SK-N-SH (cell line): ENCODE measurements at regions not wholly inside any gene's neighbourhood (a gene's known extent, or its start where the extent isn't known, plus 50 kb on each side); places are given as distances from the start of the nearest gene placed in this dataset.

Source experiments
- CTCF ChIA-PET: fragments of 300-600, 350-600 bp; formaldehyde crosslinking; extraction: SDS; loops from one replicate; lab custom pipeline; 2021; lab: Yijun Ruan, JAX
- POLR2A ChIA-PET: fragments of 350-600 bp; sonication (Branson Sonifier 250); formaldehyde crosslinking; extraction: SDS; loops from one replicate; lab custom pipeline; 2020; ENCODE audit warnings: antibody characterized with exemption, inconsistent platforms; lab: Yijun Ruan, JAX
- DNase-seq: peaks from one replicate; pipeline ENCODE4 v3.0.0; 2012
- H2AFZ ChIP-seq: fragments of 200-600 bp; sonication (generic); 2 replicates; pipeline ENCODE4 v1.8.1; 2016; ENCODE audit warnings: antibody characterized with exemption, mild to moderate bottlenecking, low read depth
- H3F3A ChIP-seq: fragments of 200-600 bp; sonication (generic); replicated peaks from 2 replicates; pipeline ENCODE3; 2016; ENCODE audit warnings: antibody characterized with exemption, mild to moderate bottlenecking; ENCODE audit not compliant: insufficient read depth
- H3K27ac ChIP-seq, 2 experiments: fragments of 200-500 bp in 1 of 2; fragments of 200-600 bp in 1 of 2; sonication (Bioruptor generic) in 1 of 2; sonication (generic), shearing (Covaris generic) in 1 of 2; 2 replicates each; pipeline versions ENCODE4 v1.5.1 to v1.6.1; 2014 to 2016; ENCODE audit warnings: low read depth in 2 of 2, inconsistent platforms in 1 of 2, low read length in 1 of 2, mild to moderate bottlenecking in 1 of 2, mixed read lengths in 1 of 2
- H3K27me3 ChIP-seq: fragments of 200-600 bp; sonication (generic), shearing (Covaris generic); 2 replicates; pipeline ENCODE4 v1.6.1; 2016; ENCODE audit warnings: mixed run types; ENCODE audit not compliant: insufficient read depth
- H3K36me3 ChIP-seq, 2 experiments: fragments of 200-500 bp in 1 of 2; fragments of 200-600 bp in 1 of 2; sonication (Bioruptor generic) in 1 of 2; sonication (generic) in 1 of 2; replicated peaks in 1 of 2; 2 replicates each; pipeline versions ENCODE3 to v1.5.1; 2014 to 2016; ENCODE audit warnings: low read length in 1 of 2, mild to moderate bottlenecking in 1 of 2; ENCODE audit not compliant: insufficient read depth in 2 of 2, control insufficient read depth in 1 of 2
- H3K4me1 ChIP-seq, 2 experiments: fragments of 200-500 bp in 1 of 2; fragments of 200-600 bp in 1 of 2; sonication (Bioruptor generic) in 1 of 2; sonication (generic), shearing (Covaris generic) in 1 of 2; 2 replicates each; pipeline versions ENCODE4 v1.5.1 to v1.6.1; 2014 to 2016; ENCODE audit warnings: low read depth in 1 of 2, low read length in 1 of 2, mixed run types in 1 of 2; ENCODE audit not compliant: insufficient read depth in 2 of 2, control insufficient read depth in 1 of 2
- H3K4me2 ChIP-seq: fragments of 200-600 bp; sonication (generic), shearing (Covaris generic); 2 replicates; pipeline ENCODE4 v1.6.1; 2017; ENCODE audit warnings: mixed run types
- H3K4me3 ChIP-seq, 2 experiments: fragments of 200-500 bp in 1 of 2; fragments of 200-600 bp in 1 of 2; sonication (Bioruptor generic) in 1 of 2; sonication (generic), shearing (Covaris generic) in 1 of 2; 2 replicates each; pipeline versions ENCODE4 v1.5.1 to v1.8.1; 2014 to 2016; ENCODE audit warnings: low read depth in 2 of 2, inconsistent platforms in 1 of 2, low read length in 1 of 2, mild to moderate bottlenecking in 1 of 2, mixed read lengths in 1 of 2, moderate library complexity in 1 of 2
- H3K79me2 ChIP-seq: fragments of 200-600 bp; sonication (generic); 2 replicates; pipeline ENCODE4 v1.8.1; 2017; ENCODE audit warnings: mild to moderate bottlenecking; ENCODE audit not compliant: insufficient read depth
- H3K9ac ChIP-seq: fragments of 200-600 bp; sonication (generic); 2 replicates; pipeline ENCODE4 v1.6.1; 2017; ENCODE audit warnings: mixed run types
- H3K9me2 ChIP-seq: fragments of 200-600 bp; sonication (generic); 2 replicates; pipeline ENCODE4 v1.6.1; 2017; ENCODE audit warnings: mixed run types
- H3K9me3 ChIP-seq: fragments of 200-600 bp; sonication (generic); 2 replicates; pipeline ENCODE4 v1.6.1; 2017; ENCODE audit warnings: mixed run types, mild to moderate bottlenecking, moderate library complexity
- H4K20me1 ChIP-seq: fragments of 200-600 bp; sonication (generic); 2 replicates; pipeline ENCODE4 v1.6.1; 2017; ENCODE audit warnings: mild to moderate bottlenecking, mixed run types; ENCODE audit not compliant: insufficient read depth
- CHD2 ChIP-seq: fragments of 150-350 bp; IDR thresholded peaks from 2 replicates; pipeline ENCODE4 v1.6.1; 2018; ENCODE audit warnings: low read length; ENCODE audit not compliant: partially characterized antibody
- FOXJ3 ChIP-seq: sonication (generic); formaldehyde crosslinking; IDR thresholded peaks from 2 replicates; pipeline ENCODE4 v1.5.1; 2020; ENCODE audit warnings: mild to moderate bottlenecking, missing genetic modification reagents
- FOXM1 ChIP-seq: IDR thresholded peaks from 2 replicates; pipeline ENCODE4 v1.4.0; 2012; ENCODE audit warnings: low read depth, mild to moderate bottlenecking
- GATA2 ChIP-seq: sonication (generic); formaldehyde crosslinking; IDR thresholded peaks from 2 replicates; pipeline ENCODE4 v1.5.0; 2020; ENCODE audit warnings: mild to moderate bottlenecking, missing genetic modification reagents
- JUND ChIP-seq: IDR thresholded peaks from 2 replicates; pipeline ENCODE4 v1.4.0; 2012
- NRF1 ChIP-seq: IDR thresholded peaks from 2 replicates; pipeline ENCODE4 v1.6.1; 2012; ENCODE audit warnings: low read depth, mild to moderate bottlenecking, low read length
- PBX3 ChIP-seq: IDR thresholded peaks from 2 replicates; pipeline ENCODE4; 2012
- POLR2AphosphoS5 ChIP-seq: IDR thresholded peaks from 2 replicates; pipeline ENCODE4 v1.6.1; 2012; ENCODE audit warnings: low read depth, low read length
- RAD21 ChIP-seq: IDR thresholded peaks from 2 replicates; pipeline ENCODE4 v1.6.1; 2012; ENCODE audit warnings: mild to moderate bottlenecking, low read length
- RCOR1 ChIP-seq: fragments of 150-350 bp; IDR thresholded peaks from 2 replicates; pipeline ENCODE4 v1.6.1; 2017; ENCODE audit warnings: antibody characterized with exemption, low read length
- SIN3A ChIP-seq: IDR thresholded peaks from 2 replicates; pipeline ENCODE4 v1.6.1; 2012; ENCODE audit warnings: low read depth, mild to moderate bottlenecking, low read length, moderate library complexity, borderline replicate concordance
- TCF12 ChIP-seq: IDR thresholded peaks from 2 replicates; pipeline ENCODE4 v1.4.0; 2012
- WGBS: methylation state at CpG from one replicate; pipeline ENCODE4 v1.1.6; 2017; ENCODE audit warnings: low lambda C conversion rate; 5-methylcytosine and 5-hydroxymethylcytosine counted together

GRCh38 chr17:72380737-72381136, 259.9 kb downstream of the SOX9 start:
- no peak overlapping the region for H3K9ac ChIP-seq
- CTCF ChIA-PET = interaction anchor here (1.0 to 5.5 kb wide), 7 partner anchors 11 to 260 kb away, joined by 3 to 25 read pairs (median 4); partner anchors contain the start of gene SOX9
- no peaks in the 10 kb centered on the region for H3K9me3 ChIP-seq
- H4K20me1 ChIP-seq = no peaks in the 10 kb centered on the region
- H3F3A ChIP-seq = no peaks in the 10 kb centered on the region
- POLR2A ChIA-PET = interaction anchor here (1.0 to 1.5 kb wide), 2 partner anchors 18 to 65 kb away, joined by 3 to 5 read pairs; no protein-coding TSS in a partner anchor
- H3K36me3 ChIP-seq = no peaks in the 10 kb centered on the region
- no peaks in the 10 kb centered on the region for H3K9me2 ChIP-seq
- no peak overlapping the region for H3K4me3 ChIP-seq
- peak; percentile 56 for DNase-seq
- TF ChIP-seq NRF1 (no peak), POLR2AphosphoS5 (no peak), PBX3 (no peak), SIN3A (no peak), JUND (no peak), RCOR1 (no peak), GATA2 (CRISPR knock-in tag) (no peak; the same call in 1 of the 2 replicates)
- TF ChIP-seq, all 33 proteins: peak for 0
- Histone ChIP-seq H3K4me1 (peaks cover 18 to 55% of the 10 kb centered on the region in 2 experiments), H3K27ac (peak overlapping the region in 1 of 2 experiments; percentile 60; a peak in 2 of 4 replicates), H3K27me3 (no peaks in the 10 kb centered on the region), H3K4me2 (no peak overlapping the region), H3K79me2 (no peaks in the 10 kb centered on the region), H2AFZ (no peak overlapping the region)
- 100% methylated on average over 1 of the region's 1 CpG for WGBS

GRCh38 chr17:72381597-72382397, 261.0 kb downstream of the SOX9 start:
- Histone ChIP-seq H3K36me3 (no peaks in the 10 kb centered on the region), H3K4me2 (no peak overlapping the region), H3K9ac (no peak overlapping the region), H3K27ac (no peak overlapping the region), H3K4me1 (peaks cover 18 to 52% of the 10 kb centered on the region in 2 experiments), H2AFZ (no peak overlapping the region), H3F3A (peaks cover under 1% of the 10 kb centered on the region), H3K27me3 (no peaks in the 10 kb centered on the region), H3K9me3 (no peaks in the 10 kb centered on the region), H3K79me2 (no peaks in the 10 kb centered on the region), H4K20me1 (no peaks in the 10 kb centered on the region), H3K4me3 (no peak overlapping the region), H3K9me2 (no peaks in the 10 kb centered on the region)
- ChIA-PET POLR2A (no interaction called here), CTCF (interaction anchor here (1.0 to 5.5 kb wide), 6 partner anchors 10 to 158 kb away, joined by 3 to 25 read pairs (median 6); no protein-coding TSS in a partner anchor)
- peak; percentile 54 for DNase-seq
- 92% methylated on average over 11 of the region's 12 CpGs for WGBS
- TF ChIP-seq POLR2AphosphoS5 (no peak), FOXM1 (no peak), RAD21 (no peak), TCF12 (no peak), FOXJ3 (CRISPR knock-in tag) (no peak), CHD2 (no peak)
